GM23338 (cell line): ENCODE measurements at regions not wholly inside any gene's neighbourhood (a gene's known extent, or its start where the extent isn't known, plus 50 kb on each side); places are given as distances from the start of the nearest gene placed in this dataset.

Experiments used
- ATAC-seq: fragments of 200-7000 bp; cut with Tn5 transposase; 3 replicates; pipeline ENCODE4 v1.9.1; 2020
- DNase-seq: peaks from one replicate; pipeline ENCODE4 v3.0.0-alpha.2; 2015; ENCODE audit warnings: low spot score
- H2AFZ ChIP-seq: fragments of 200-600 bp; sonication (generic); 2 replicates; pipeline ENCODE4 v1.8.0; 2016; ENCODE audit warnings: antibody characterized with exemption, mild to moderate bottlenecking, moderate library complexity
- H3F3A ChIP-seq: fragments of 200-600 bp; sonication (generic); replicated peaks from 2 replicates; pipeline ENCODE4 v1.8.0; 2017; ENCODE audit warnings: antibody characterized with exemption, mixed run types, low read depth
- H3K27ac ChIP-seq: fragments of 200-600 bp; sonication (generic); 2 replicates; pipeline ENCODE4 v1.6.1; 2016; ENCODE audit warnings: low read depth
- H3K27me3 ChIP-seq: fragments of 200-600 bp; sonication (generic); 2 replicates; pipeline ENCODE4 v1.8.0; 2016; ENCODE audit warnings: mild to moderate bottlenecking, mixed run types, moderate library complexity; ENCODE audit not compliant: insufficient read depth
- H3K36me3 ChIP-seq: fragments of 200-600 bp; sonication (generic); 2 replicates; pipeline ENCODE4 v1.8.0; 2016; ENCODE audit warnings: mild to moderate bottlenecking; ENCODE audit not compliant: insufficient read depth
- H3K4me1 ChIP-seq: fragments of 200-600 bp; sonication (generic); 2 replicates; pipeline ENCODE4 v1.8.0; 2016; ENCODE audit warnings: mild to moderate bottlenecking, moderate library complexity; ENCODE audit not compliant: insufficient read depth
- H3K4me2 ChIP-seq: fragments of 200-600 bp; sonication (generic); 2 replicates; pipeline ENCODE4 v1.7.1; 2017; ENCODE audit warnings: mixed run types
- H3K4me3 ChIP-seq: fragments of 200-600 bp; sonication (generic); 2 replicates; pipeline ENCODE4 v1.6.1; 2016; ENCODE audit warnings: mixed run types
- H3K79me2 ChIP-seq: fragments of 200-600 bp; sonication (generic); replicated peaks from 2 replicates; pipeline ENCODE4 v1.8.0; 2017; ENCODE audit warnings: mild to moderate bottlenecking; ENCODE audit not compliant: insufficient read depth
- H3K9me2 ChIP-seq: fragments of 200-600 bp; sonication (generic); 2 replicates; pipeline ENCODE4 v1.8.0; 2017; ENCODE audit not compliant: insufficient read depth
- H4K20me1 ChIP-seq: fragments of 200-600 bp; sonication (generic); replicated peaks from 2 replicates; pipeline ENCODE4 v1.8.0; 2017; ENCODE audit warnings: mild to moderate bottlenecking; ENCODE audit not compliant: insufficient read depth
- H3K27ac Mint-ChIP-seq: 2 replicates; pipeline ENCODE4 v1.8.0; 2020; ENCODE audit warnings: inconsistent platforms, mild to moderate bottlenecking, moderate library complexity, mixed read lengths
- H3K27me3 Mint-ChIP-seq: 3 replicates; pipeline ENCODE4 v1.8.0; 2022; ENCODE audit warnings: low read depth, mild to moderate bottlenecking, moderate library complexity, mixed read lengths, inconsistent platforms; ENCODE audit not compliant: insufficient read depth, poor library complexity
- H3K36me3 Mint-ChIP-seq: 3 replicates; pipeline ENCODE4 v1.8.0; 2021; ENCODE audit warnings: low read depth, mild to moderate bottlenecking, inconsistent platforms, moderate library complexity, mixed read lengths
- H3K4me1 Mint-ChIP-seq: 3 replicates; pipeline ENCODE4 v1.8.0; 2020; ENCODE audit warnings: mild to moderate bottlenecking, inconsistent platforms, mixed read lengths
- H3K4me3 Mint-ChIP-seq: 3 replicates; pipeline ENCODE4 v1.8.0; 2021; ENCODE audit warnings: moderate library complexity, mild to moderate bottlenecking, inconsistent platforms, mixed read lengths
- H3K9me3 Mint-ChIP-seq: 3 replicates; pipeline ENCODE4 v1.8.0; 2020; ENCODE audit warnings: moderate library complexity, mild to moderate bottlenecking, inconsistent platforms, mixed read lengths
- CREB1 ChIP-seq: fragments of 250-450 bp; sonication (Bioruptor Pico); IDR thresholded peaks from 2 replicates; pipeline ENCODE4 v1.5.0; 2020; ENCODE audit warnings: low read depth, mild to moderate bottlenecking, moderate library complexity
- EZH2 ChIP-seq: fragments of 200-600 bp; sonication (generic); IDR thresholded peaks from one replicate; pipeline ENCODE4 v1.8.0; 2017; ENCODE audit warnings: antibody characterized with exemption, mild to moderate bottlenecking, low read depth; ENCODE audit not compliant: unreplicated experiment
- EZH2phosphoT487 ChIP-seq: fragments of 200-600 bp; sonication (generic); IDR thresholded peaks from one replicate; pipeline ENCODE4 v1.8.1; 2018; ENCODE audit warnings: antibody characterized with exemption; ENCODE audit not compliant: unreplicated experiment
- JUNB ChIP-seq: IDR thresholded peaks from one replicate; pipeline ENCODE4 v1.6.1; 2016; ENCODE audit warnings: antibody characterized with exemption; ENCODE audit not compliant: unreplicated experiment
- NANOG ChIP-seq: IDR thresholded peaks from 2 replicates; pipeline ENCODE4 v1.6.1; 2016; ENCODE audit warnings: antibody characterized with exemption, borderline replicate concordance
- POLR2AphosphoS5 ChIP-seq: IDR thresholded peaks from 2 replicates; pipeline ENCODE4 v1.6.1; 2016; ENCODE audit warnings: antibody characterized with exemption, low read depth
- STAT1 ChIP-seq: IDR thresholded peaks from one replicate; pipeline ENCODE4 v1.6.1; 2016; ENCODE audit warnings: antibody characterized with exemption; ENCODE audit not compliant: unreplicated experiment
- ZNF114 ChIP-seq: fragments of 250-450 bp; sonication (Bioruptor Pico); IDR thresholded peaks from 2 replicates; pipeline ENCODE4 v1.5.0; 2020; ENCODE audit warnings: mild to moderate bottlenecking, moderate library complexity
- ZNF331 ChIP-seq: fragments of 250-450 bp; sonication (Bioruptor Pico); IDR thresholded peaks from 2 replicates; pipeline ENCODE4 v1.5.0; 2020; ENCODE audit warnings: low read depth, mild to moderate bottlenecking, moderate library complexity
- ZNF462 ChIP-seq: fragments of 250-450 bp; sonication (Bioruptor Pico); IDR thresholded peaks from 2 replicates; pipeline ENCODE4 v1.5.0; 2020; ENCODE audit warnings: mild to moderate bottlenecking, moderate library complexity
- TF ChIP-seq, protein P1 (sequence below): IDR thresholded peaks from 2 replicates; pipeline ENCODE4 v1.6.1; 2016; ENCODE audit warnings: antibody characterized with exemption
- TF ChIP-seq, protein P2 (sequence below): IDR thresholded peaks from one replicate; pipeline ENCODE4 v1.6.1; 2018; ENCODE audit warnings: antibody characterized with exemption; ENCODE audit not compliant: unreplicated experiment

- TF ChIP-seq NANOG: no peak
- no peak for TF ChIP-seq EZH2
- TF ChIP-seq STAT1: no peak
- no peak for TF ChIP-seq ZNF331 (CRISPR knock-in tag)
Observed at GRCh38 chr20:61045091-61045490, 207.0 kb upstream of the CDH4 start (continued).

- Mint-ChIP-seq H3K9me3 (peaks cover 2% of the 10 kb centered on the region; the same call in 1 of the 3 replicates), H3K4me1 (no peaks in the 10 kb centered on the region), H3K27me3 (peaks cover 6% of the 10 kb centered on the region), H3K27ac (no peak overlapping the region), H3K36me3 (peaks cover 4% of the 10 kb centered on the region; the same call in 1 of the 3 replicates), H3K4me3 (no peak overlapping the region)
- H3K27ac ChIP-seq: no peak overlapping the region
- no peaks in the 10 kb centered on the region for H3K79me2 ChIP-seq
- H3K4me1 ChIP-seq: no peaks in the 10 kb centered on the region
- H2AFZ ChIP-seq: no peak overlapping the region
- H3K36me3 ChIP-seq: no peaks in the 10 kb centered on the region
- H4K20me1 ChIP-seq: no peaks in the 10 kb centered on the region
- H3K9me2 ChIP-seq: no peaks in the 10 kb centered on the region
- no peak overlapping the region for H3K4me2 ChIP-seq
- ATAC-seq (no peak), DNase-seq (no peak)
- no peak overlapping the region for H3K4me3 ChIP-seq
- H3K27me3 ChIP-seq: no peaks in the 10 kb centered on the region
- H3F3A ChIP-seq: no peaks in the 10 kb centered on the region
- TF ChIP-seq ZNF114: no peak
- TF ChIP-seq POLR2AphosphoS5: no peak
- no peak for TF ChIP-seq CREB1 (CRISPR knock-in tag)
- TF ChIP-seq NANOG: no peak
- TF ChIP-seq EZH2: no peak
- no peak for TF ChIP-seq ZNF331 (CRISPR knock-in tag)
- no peak for TF ChIP-seq ZNF462 (CRISPR knock-in tag)
- no peak for TF ChIP-seq EZH2phosphoT487
- no peak for TF ChIP-seq STAT1
- TF ChIP-seq, protein P1, sequence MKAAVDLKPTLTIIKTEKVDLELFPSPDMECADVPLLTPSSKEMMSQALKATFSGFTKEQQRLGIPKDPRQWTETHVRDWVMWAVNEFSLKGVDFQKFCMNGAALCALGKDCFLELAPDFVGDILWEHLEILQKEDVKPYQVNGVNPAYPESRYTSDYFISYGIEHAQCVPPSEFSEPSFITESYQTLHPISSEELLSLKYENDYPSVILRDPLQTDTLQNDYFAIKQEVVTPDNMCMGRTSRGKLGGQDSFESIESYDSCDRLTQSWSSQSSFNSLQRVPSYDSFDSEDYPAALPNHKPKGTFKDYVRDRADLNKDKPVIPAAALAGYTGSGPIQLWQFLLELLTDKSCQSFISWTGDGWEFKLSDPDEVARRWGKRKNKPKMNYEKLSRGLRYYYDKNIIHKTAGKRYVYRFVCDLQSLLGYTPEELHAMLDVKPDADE: no peak
- no peak for TF ChIP-seq JUNB
- TF ChIP-seq, protein P2, sequence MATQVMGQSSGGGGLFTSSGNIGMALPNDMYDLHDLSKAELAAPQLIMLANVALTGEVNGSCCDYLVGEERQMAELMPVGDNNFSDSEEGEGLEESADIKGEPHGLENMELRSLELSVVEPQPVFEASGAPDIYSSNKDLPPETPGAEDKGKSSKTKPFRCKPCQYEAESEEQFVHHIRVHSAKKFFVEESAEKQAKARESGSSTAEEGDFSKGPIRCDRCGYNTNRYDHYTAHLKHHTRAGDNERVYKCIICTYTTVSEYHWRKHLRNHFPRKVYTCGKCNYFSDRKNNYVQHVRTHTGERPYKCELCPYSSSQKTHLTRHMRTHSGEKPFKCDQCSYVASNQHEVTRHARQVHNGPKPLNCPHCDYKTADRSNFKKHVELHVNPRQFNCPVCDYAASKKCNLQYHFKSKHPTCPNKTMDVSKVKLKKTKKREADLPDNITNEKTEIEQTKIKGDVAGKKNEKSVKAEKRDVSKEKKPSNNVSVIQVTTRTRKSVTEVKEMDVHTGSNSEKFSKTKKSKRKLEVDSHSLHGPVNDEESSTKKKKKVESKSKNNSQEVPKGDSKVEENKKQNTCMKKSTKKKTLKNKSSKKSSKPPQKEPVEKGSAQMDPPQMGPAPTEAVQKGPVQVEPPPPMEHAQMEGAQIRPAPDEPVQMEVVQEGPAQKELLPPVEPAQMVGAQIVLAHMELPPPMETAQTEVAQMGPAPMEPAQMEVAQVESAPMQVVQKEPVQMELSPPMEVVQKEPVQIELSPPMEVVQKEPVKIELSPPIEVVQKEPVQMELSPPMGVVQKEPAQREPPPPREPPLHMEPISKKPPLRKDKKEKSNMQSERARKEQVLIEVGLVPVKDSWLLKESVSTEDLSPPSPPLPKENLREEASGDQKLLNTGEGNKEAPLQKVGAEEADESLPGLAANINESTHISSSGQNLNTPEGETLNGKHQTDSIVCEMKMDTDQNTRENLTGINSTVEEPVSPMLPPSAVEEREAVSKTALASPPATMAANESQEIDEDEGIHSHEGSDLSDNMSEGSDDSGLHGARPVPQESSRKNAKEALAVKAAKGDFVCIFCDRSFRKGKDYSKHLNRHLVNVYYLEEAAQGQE: no peak
Observed at GRCh38 chr20:61045876-61046585, 206.0 kb upstream of the CDH4 start.
